ENCODE measurements at regions not wholly inside any gene's neighbourhood (a gene's known extent, or its start where the extent isn't known, plus 50 kb on each side); places are given as distances from the start of the nearest gene placed in this dataset.

DNA sequence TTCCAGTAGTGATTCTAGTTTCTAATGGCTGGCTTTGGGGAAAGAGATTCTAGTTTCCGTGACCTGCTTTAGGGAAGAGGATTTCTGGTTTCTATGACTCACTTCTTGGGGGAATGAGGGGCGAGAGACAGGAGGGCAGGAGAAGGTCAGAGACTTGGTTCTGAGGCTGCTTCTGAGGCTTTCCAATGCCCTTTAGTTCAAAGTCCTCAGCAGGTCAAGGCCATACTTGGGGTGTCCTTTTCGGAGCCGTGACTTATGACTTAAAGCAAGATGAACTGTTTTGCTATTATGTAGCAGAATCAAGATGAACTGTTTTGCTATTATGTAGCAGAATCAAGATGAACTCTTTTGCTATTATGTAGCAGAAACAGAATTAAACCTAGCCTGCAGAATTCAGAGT, 52.2 kb upstream of the TLR3 start:
- TF ChIP-seq POLR2A (IDR thresholded peaks at IDR 0.05): no peak
- TF ChIP-seq, protein P1, sequence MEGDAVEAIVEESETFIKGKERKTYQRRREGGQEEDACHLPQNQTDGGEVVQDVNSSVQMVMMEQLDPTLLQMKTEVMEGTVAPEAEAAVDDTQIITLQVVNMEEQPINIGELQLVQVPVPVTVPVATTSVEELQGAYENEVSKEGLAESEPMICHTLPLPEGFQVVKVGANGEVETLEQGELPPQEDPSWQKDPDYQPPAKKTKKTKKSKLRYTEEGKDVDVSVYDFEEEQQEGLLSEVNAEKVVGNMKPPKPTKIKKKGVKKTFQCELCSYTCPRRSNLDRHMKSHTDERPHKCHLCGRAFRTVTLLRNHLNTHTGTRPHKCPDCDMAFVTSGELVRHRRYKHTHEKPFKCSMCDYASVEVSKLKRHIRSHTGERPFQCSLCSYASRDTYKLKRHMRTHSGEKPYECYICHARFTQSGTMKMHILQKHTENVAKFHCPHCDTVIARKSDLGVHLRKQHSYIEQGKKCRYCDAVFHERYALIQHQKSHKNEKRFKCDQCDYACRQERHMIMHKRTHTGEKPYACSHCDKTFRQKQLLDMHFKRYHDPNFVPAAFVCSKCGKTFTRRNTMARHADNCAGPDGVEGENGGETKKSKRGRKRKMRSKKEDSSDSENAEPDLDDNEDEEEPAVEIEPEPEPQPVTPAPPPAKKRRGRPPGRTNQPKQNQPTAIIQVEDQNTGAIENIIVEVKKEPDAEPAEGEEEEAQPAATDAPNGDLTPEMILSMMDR (IDR thresholded peaks at IDR 0.05): no peak

Measured in breast epithelium (tissue), 3 donors.